Neuronal stem cell (in vitro differentiated cells): ENCODE measurements at regions not wholly inside any gene's neighbourhood (a gene's known extent, or its start where the extent isn't known, plus 50 kb on each side); places are given as distances from the start of the nearest gene placed in this dataset.

Experiments used
- DNase-seq: peaks from one replicate; pipeline ENCODE4 v3.0.0-alpha.2; 2013; ENCODE audit warnings: low spot score
- H2AFZ ChIP-seq: one replicate; pipeline ENCODE4 v1.6.1; 2013; ENCODE audit warnings: mild to moderate bottlenecking, low read length, inconsistent platforms
- H2AK5ac ChIP-seq: 2 replicates; pipeline ENCODE4 v1.6.1; 2013; ENCODE audit warnings: low read depth, mild to moderate bottlenecking, inconsistent platforms, low read length, moderate library complexity, mixed read lengths
- H2BK120ac ChIP-seq: 2 replicates; pipeline ENCODE4 v1.6.1; 2013; ENCODE audit warnings: low read depth, mild to moderate bottlenecking, inconsistent platforms, low read length, moderate library complexity, mixed read lengths
- H2BK12ac ChIP-seq: one replicate; pipeline ENCODE4 v1.6.1; 2013; ENCODE audit warnings: low read length, inconsistent platforms
- H2BK15ac ChIP-seq: 2 replicates; pipeline ENCODE4 v1.6.1; 2013; ENCODE audit warnings: mild to moderate bottlenecking, low read length, inconsistent platforms, mixed read lengths
- H2BK5ac ChIP-seq: one replicate; pipeline ENCODE4 v1.6.1; 2013; ENCODE audit warnings: inconsistent platforms, mild to moderate bottlenecking, low read length, moderate library complexity
- H3K14ac ChIP-seq: one replicate; pipeline ENCODE4 v1.6.1; 2013; ENCODE audit warnings: low read length, inconsistent platforms
- H3K18ac ChIP-seq: 2 replicates; pipeline ENCODE4 v1.6.1; 2013; ENCODE audit warnings: low read length, inconsistent platforms
- H3K23ac ChIP-seq: 2 replicates; pipeline ENCODE4 v1.6.1; 2013; ENCODE audit warnings: low read depth, mild to moderate bottlenecking, mixed read lengths, low read length, inconsistent platforms; ENCODE audit not compliant: poor library complexity
- H3K27ac ChIP-seq: replicated peaks from 3 replicates; pipeline ENCODE4 v1.5.1; 2013; ENCODE audit warnings: low read length, inconsistent platforms
- H3K27me3 ChIP-seq, 3 experiments: 2 replicates each; pipeline ENCODE4 v1.6.1; 2013; ENCODE audit warnings: low read length in 3 of 3, mild to moderate bottlenecking in 2 of 3, inconsistent platforms in 1 of 3, low read depth in 1 of 3, mixed read lengths in 1 of 3, moderate library complexity in 1 of 3; ENCODE audit not compliant: control insufficient read depth in 3 of 3, insufficient read depth in 3 of 3
- H3K36me3 ChIP-seq, 2 donors: replicated peaks in 1 of 2; 2 replicates each; pipeline ENCODE4 v1.6.1; 2013; ENCODE audit warnings: low read length in 2 of 2; ENCODE audit not compliant: control insufficient read depth in 2 of 2, insufficient read depth in 2 of 2
- H3K4ac ChIP-seq: 2 replicates; pipeline ENCODE4 v1.6.1; 2013; ENCODE audit warnings: inconsistent platforms, mild to moderate bottlenecking, low read length, moderate library complexity
- H3K4me1 ChIP-seq, 2 donors: 1 replicate in 1 of 2; 2 replicates in 1 of 2; pipeline ENCODE4 v1.6.1; 2013; ENCODE audit warnings: low read length in 2 of 2, low read depth in 1 of 2; ENCODE audit not compliant: control insufficient read depth in 2 of 2, insufficient read depth in 1 of 2
- H3K4me2 ChIP-seq: one replicate; pipeline ENCODE4 v1.6.1; 2013; ENCODE audit warnings: mild to moderate bottlenecking, low read length, inconsistent platforms; ENCODE audit not compliant: insufficient read depth, poor library complexity, severe bottlenecking
- H3K4me3 ChIP-seq, 2 donors: 2 replicates each; pipeline ENCODE4 v1.5.1; 2013; ENCODE audit warnings: low read length in 2 of 2, mild to moderate bottlenecking in 2 of 2, inconsistent platforms in 1 of 2, moderate library complexity in 1 of 2
- H3K79me1 ChIP-seq: one replicate; pipeline ENCODE4 v1.6.1; 2013; ENCODE audit warnings: low read depth, mild to moderate bottlenecking, inconsistent platforms, low read length, moderate library complexity
- H3K9ac ChIP-seq: one replicate; pipeline ENCODE4 v1.6.1; 2013; ENCODE audit warnings: mild to moderate bottlenecking, low read depth, low read length, inconsistent platforms; ENCODE audit not compliant: poor library complexity
- H3K9me3 ChIP-seq, 2 donors: replicated peaks in 1 of 2; 2 replicates each; pipeline versions ENCODE3 to v1.6.1; 2013; ENCODE audit warnings: low read length in 2 of 2, mild to moderate bottlenecking in 2 of 2, inconsistent platforms in 1 of 2, low read depth in 1 of 2, mixed read lengths in 1 of 2, moderate library complexity in 1 of 2; ENCODE audit not compliant: control insufficient read depth in 2 of 2, insufficient read depth in 1 of 2
- H4K8ac ChIP-seq: one replicate; pipeline ENCODE4 v1.6.1; 2013; ENCODE audit warnings: low read depth, mild to moderate bottlenecking, inconsistent platforms, low read length, moderate library complexity
- H4K91ac ChIP-seq: one replicate; pipeline ENCODE4 v1.6.1; 2013; ENCODE audit warnings: low read length, low read depth, mild to moderate bottlenecking, inconsistent platforms; ENCODE audit not compliant: poor library complexity
- WGBS, 2 donors: extraction: QIAGEN DNeasy Blood & Tissue Kit; methylation state at CpG; one replicate each; pipeline ENCODE4 v1.1.7; 2013; ENCODE audit warnings: missing lambda C conversion rate in 2 of 2, mixed read lengths in 1 of 2; ENCODE audit not compliant: insufficient read length in 2 of 2, insufficient replicate concordance in 1 of 2; ENCODE audit errors: extremely low coverage in 2 of 2; 5-methylcytosine and 5-hydroxymethylcytosine counted together

GRCh38 chr1:219744652-219745469 is 132.0 kb upstream of the ZC3H11B start:
- no peak for DNase-seq
- no peak overlapping the region for H2BK120ac ChIP-seq
- no peak overlapping the region for H3K23ac ChIP-seq
- no peak overlapping the region for H3K4me3 ChIP-seq
- H3K9ac ChIP-seq, result no peak overlapping the region
- H3K4me2 ChIP-seq, result no peak overlapping the region
- WGBS, 2 donors, result no CpG with 5 or more reads among the region's 3 CpGs
- no peak overlapping the region for H3K4ac ChIP-seq
- H3K14ac ChIP-seq, result no peak overlapping the region
- H4K8ac ChIP-seq, result no peak overlapping the region
- no peak overlapping the region for H3K27ac ChIP-seq
- no peak overlapping the region for H2AFZ ChIP-seq
- no peaks in the 10 kb centered on the region for H3K9me3 ChIP-seq
- H3K18ac ChIP-seq, result no peak overlapping the region
- H3K36me3 ChIP-seq, result no peaks in the 10 kb centered on the region
- peaks cover 3 to 16% of the 10 kb centered on the region in 2 donors for H3K4me1 ChIP-seq
- no peak overlapping the region for H2BK15ac ChIP-seq
- no peaks in the 10 kb centered on the region for H3K79me1 ChIP-seq
- no peaks in the 10 kb centered on the region for H3K27me3 ChIP-seq
- H4K91ac ChIP-seq, result no peak overlapping the region
- H2AK5ac ChIP-seq, result no peak overlapping the region
- no peak overlapping the region for H2BK5ac ChIP-seq
- H2BK12ac ChIP-seq, result no peak overlapping the region

DNA sequence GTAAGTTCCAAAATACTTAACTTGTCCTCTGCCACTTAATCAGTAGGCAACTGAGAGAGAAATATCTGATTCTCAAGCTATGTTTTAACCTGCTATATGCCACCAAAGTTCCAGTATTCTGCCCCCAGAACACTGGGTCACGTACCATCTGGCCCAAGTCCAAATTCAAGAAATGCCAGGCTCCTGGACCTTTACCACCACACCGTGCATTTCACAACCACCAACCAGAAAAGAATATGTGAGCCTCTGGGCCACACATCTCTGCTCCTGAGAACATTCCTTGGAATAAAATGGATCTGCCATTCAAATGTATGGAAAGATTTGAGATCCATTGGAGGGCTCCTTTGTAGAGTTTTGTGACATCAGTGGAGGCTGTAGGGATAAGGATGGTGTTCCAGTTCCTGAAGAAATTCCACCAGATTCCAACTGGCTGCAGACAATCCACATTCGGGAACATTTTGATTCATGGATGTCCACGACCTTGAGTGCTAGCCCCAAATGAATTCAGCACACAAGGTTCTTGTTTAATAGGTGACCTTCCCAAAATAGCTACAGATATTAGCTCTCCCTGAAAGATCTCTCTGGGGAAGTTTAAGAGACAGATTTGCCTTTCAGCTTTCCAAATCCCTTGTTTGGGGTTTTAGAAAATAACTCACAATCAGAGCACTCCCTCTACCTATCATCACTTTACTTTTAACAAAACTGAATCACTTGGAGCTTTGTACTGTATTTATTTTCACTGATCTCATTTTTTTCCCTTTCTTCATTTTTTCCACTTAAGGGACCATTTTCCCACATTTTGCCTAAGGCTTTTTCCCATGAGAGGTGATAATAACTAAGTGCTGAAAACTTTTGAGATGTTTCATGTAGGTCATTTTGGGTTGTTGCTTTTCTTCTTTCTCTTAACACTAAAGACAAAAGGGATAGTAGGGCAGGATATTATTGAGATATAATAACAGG is 128.4 kb upstream of the ZC3H11B start:
- Histone ChIP-seq H2BK12ac (no peak overlapping the region), H3K18ac (no peak overlapping the region), H3K4ac (no peak overlapping the region), H3K79me1 (no peaks in the 10 kb centered on the region), H4K91ac (no peak overlapping the region), H3K36me3 (no peaks in the 10 kb centered on the region), H2BK120ac (no peak overlapping the region), H2BK15ac (no peak overlapping the region), H3K4me2 (no peak overlapping the region), H3K9ac (no peak overlapping the region), H3K27ac (no peak overlapping the region), H2AK5ac (no peak overlapping the region), H3K23ac (no peak overlapping the region), H3K4me3 (no peak overlapping the region), H3K9me3 (peaks cover 0 to 7% of the 10 kb centered on the region in 2 donors), H3K4me1 (peaks cover 2 to 14% of the 10 kb centered on the region in 2 donors), H3K27me3 (no peaks in the 10 kb centered on the region), H2AFZ (peak overlapping the region; percentile 6), H2BK5ac (no peak overlapping the region), H3K14ac (no peak overlapping the region), H4K8ac (no peak overlapping the region)
- no peak for DNase-seq
- WGBS, 2 donors, result no CpG with 5 or more reads among the region's 4 CpGs

DNA sequence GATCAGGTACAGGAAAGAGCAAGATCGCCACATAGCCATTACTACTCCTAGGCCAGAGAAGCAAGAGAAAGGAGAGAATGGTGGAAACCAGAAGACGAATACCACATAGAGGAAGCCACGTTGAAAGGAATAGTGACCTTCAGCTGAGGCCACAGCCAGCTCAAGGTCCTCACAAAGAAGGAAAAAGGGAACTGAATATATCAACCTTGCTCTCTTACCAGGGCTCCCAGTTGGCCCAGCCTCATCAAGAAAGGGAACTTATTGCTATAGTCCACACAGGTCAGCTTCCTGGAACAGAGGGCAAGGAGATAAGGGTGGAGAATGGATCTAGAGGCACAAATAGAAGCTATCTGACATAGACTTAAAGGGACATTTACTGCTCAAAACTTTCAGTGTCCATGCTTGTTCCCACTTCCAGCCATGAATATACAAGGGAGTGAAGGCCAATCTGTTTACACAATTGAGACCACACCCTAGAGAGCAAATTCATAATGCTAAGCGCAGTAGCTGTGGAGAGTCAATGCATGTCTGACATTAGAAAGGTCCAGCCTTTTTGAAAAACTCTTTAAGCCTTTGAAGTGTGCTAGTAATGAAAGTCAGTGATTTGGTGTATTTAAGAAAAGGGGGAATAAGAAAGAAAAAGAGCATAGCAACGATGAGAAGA is 120.7 kb upstream of the ZC3H11B start:
- no peak overlapping the region for H4K8ac ChIP-seq
- no peak overlapping the region for H3K14ac ChIP-seq
- H2BK15ac ChIP-seq, result no peak overlapping the region
- H2BK12ac ChIP-seq, result no peak overlapping the region
- H2BK120ac ChIP-seq, result no peak overlapping the region
- H4K91ac ChIP-seq, result no peak overlapping the region
- no peak overlapping the region for H3K4ac ChIP-seq
- H3K27ac ChIP-seq, result no peak overlapping the region
- no peaks in the 10 kb centered on the region for H3K79me1 ChIP-seq
- WGBS, 2 donors, result 100% methylated on average over 1 of the region's 5 CpGs; no CpG with 5 or more reads in 1 of the 2 donors
- DNase-seq, result no peak
- no peak overlapping the region for H3K4me2 ChIP-seq
- no peak overlapping the region for H3K18ac ChIP-seq
- H3K36me3 ChIP-seq, result no peaks in the 10 kb centered on the region
- H3K4me3 ChIP-seq, result no peak overlapping the region
- H3K9me3 ChIP-seq, result peaks cover 0 to 7% of the 10 kb centered on the region in 2 donors
- H3K27me3 ChIP-seq, result no peaks in the 10 kb centered on the region
- H3K4me1 ChIP-seq, result no peaks in the 10 kb centered on the region
- no peak overlapping the region for H2AFZ ChIP-seq
- no peak overlapping the region for H2BK5ac ChIP-seq
- no peak overlapping the region for H2AK5ac ChIP-seq
- no peak overlapping the region for H3K23ac ChIP-seq
- H3K9ac ChIP-seq, result no peak overlapping the region
